Ishikawa (cell line): ENCODE measurements at regions not wholly inside any gene's neighbourhood (a gene's known extent, or its start where the extent isn't known, plus 50 kb on each side); places are given as distances from the start of the nearest gene placed in this dataset.

Source experiments
- CEBPB ChIP-seq: IDR thresholded peaks from 2 replicates; pipeline ENCODE4 v1.6.1; 2012
- CREB1 ChIP-seq: IDR thresholded peaks from 2 replicates; pipeline ENCODE4 v1.6.1; 2012; ENCODE audit warnings: low read depth
- EGR1 ChIP-seq: IDR thresholded peaks from 2 replicates; pipeline ENCODE4 v1.6.1; 2012
- EP300 ChIP-seq: IDR thresholded peaks from 2 replicates; pipeline ENCODE4 v1.6.1; 2012; ENCODE audit warnings: borderline replicate concordance
- FOXM1 ChIP-seq: IDR thresholded peaks from 2 replicates; pipeline ENCODE4 v1.6.1; 2012; ENCODE audit warnings: low read depth, borderline replicate concordance
- NFIC ChIP-seq: IDR thresholded peaks from 2 replicates; pipeline ENCODE4 v1.6.1; 2012
- RAD21 ChIP-seq: IDR thresholded peaks from 2 replicates; pipeline ENCODE4 v1.6.1; 2012; ENCODE audit warnings: low read depth
- TAF1 ChIP-seq: IDR thresholded peaks from 2 replicates; pipeline ENCODE4 v1.6.1; 2012; ENCODE audit warnings: low read depth, mild to moderate bottlenecking
- TCF12 ChIP-seq: IDR thresholded peaks from 2 replicates; pipeline ENCODE4 v1.6.1; 2012; ENCODE audit warnings: low read depth
- TEAD4 ChIP-seq: IDR thresholded peaks from 2 replicates; pipeline ENCODE4 v1.6.1; 2012
- YY1 ChIP-seq: IDR thresholded peaks from 2 replicates; pipeline ENCODE4 v1.6.1; 2012; ENCODE audit warnings: low read depth
- ZBTB7A ChIP-seq: IDR thresholded peaks from 2 replicates; pipeline ENCODE4 v1.6.1; 2012; ENCODE audit warnings: low read depth
- TF ChIP-seq, protein P1 (sequence below): IDR thresholded peaks from 2 replicates; pipeline ENCODE4 v1.6.1; 2012
- TF ChIP-seq, protein P2 (sequence below): IDR thresholded peaks from 2 replicates; pipeline ENCODE4 v1.6.1; 2012; ENCODE audit warnings: low read depth, mild to moderate bottlenecking
- TF ChIP-seq, protein P3 (sequence below): IDR thresholded peaks from 2 replicates; pipeline ENCODE4 v1.6.1; 2012

DNA sequence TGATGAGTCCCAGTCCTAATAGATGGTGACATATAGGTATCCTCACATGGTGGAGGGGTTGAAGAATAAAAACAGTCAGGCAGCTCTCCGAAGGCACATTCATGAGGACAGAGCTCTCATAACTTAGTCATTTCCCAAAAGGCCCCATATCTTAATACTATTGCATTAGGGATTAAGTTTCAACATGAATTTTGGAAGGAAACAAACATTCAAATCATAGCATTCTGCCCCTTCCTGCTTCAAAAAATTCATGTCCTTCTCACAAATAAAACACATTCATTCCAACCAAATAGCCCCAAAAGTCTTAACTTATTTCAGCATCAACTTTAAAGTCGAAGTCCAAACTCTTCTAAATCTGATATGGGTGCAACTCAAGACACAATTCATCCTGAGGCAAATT lies 277.2 kb upstream of the NR4A3 start:
- TF ChIP-seq TAF1: no peak
- TF ChIP-seq, protein P1, sequence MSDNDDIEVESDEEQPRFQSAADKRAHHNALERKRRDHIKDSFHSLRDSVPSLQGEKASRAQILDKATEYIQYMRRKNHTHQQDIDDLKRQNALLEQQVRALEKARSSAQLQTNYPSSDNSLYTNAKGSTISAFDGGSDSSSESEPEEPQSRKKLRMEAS: no peak
- TF ChIP-seq, protein P2, sequence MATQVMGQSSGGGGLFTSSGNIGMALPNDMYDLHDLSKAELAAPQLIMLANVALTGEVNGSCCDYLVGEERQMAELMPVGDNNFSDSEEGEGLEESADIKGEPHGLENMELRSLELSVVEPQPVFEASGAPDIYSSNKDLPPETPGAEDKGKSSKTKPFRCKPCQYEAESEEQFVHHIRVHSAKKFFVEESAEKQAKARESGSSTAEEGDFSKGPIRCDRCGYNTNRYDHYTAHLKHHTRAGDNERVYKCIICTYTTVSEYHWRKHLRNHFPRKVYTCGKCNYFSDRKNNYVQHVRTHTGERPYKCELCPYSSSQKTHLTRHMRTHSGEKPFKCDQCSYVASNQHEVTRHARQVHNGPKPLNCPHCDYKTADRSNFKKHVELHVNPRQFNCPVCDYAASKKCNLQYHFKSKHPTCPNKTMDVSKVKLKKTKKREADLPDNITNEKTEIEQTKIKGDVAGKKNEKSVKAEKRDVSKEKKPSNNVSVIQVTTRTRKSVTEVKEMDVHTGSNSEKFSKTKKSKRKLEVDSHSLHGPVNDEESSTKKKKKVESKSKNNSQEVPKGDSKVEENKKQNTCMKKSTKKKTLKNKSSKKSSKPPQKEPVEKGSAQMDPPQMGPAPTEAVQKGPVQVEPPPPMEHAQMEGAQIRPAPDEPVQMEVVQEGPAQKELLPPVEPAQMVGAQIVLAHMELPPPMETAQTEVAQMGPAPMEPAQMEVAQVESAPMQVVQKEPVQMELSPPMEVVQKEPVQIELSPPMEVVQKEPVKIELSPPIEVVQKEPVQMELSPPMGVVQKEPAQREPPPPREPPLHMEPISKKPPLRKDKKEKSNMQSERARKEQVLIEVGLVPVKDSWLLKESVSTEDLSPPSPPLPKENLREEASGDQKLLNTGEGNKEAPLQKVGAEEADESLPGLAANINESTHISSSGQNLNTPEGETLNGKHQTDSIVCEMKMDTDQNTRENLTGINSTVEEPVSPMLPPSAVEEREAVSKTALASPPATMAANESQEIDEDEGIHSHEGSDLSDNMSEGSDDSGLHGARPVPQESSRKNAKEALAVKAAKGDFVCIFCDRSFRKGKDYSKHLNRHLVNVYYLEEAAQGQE: no peak
- TF ChIP-seq EP300: no peak
- TF ChIP-seq YY1: no peak
- no peak for TF ChIP-seq FOXM1
- TF ChIP-seq CREB1: no peak
- no peak for TF ChIP-seq TEAD4
- no peak for TF ChIP-seq ZBTB7A
- TF ChIP-seq, protein P3, sequence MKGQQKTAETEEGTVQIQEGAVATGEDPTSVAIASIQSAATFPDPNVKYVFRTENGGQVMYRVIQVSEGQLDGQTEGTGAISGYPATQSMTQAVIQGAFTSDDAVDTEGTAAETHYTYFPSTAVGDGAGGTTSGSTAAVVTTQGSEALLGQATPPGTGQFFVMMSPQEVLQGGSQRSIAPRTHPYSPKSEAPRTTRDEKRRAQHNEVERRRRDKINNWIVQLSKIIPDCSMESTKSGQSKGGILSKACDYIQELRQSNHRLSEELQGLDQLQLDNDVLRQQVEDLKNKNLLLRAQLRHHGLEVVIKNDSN: no peak
- no peak for TF ChIP-seq NFIC
- TF ChIP-seq EGR1: no peak
- TF ChIP-seq TCF12: no peak

DNA sequence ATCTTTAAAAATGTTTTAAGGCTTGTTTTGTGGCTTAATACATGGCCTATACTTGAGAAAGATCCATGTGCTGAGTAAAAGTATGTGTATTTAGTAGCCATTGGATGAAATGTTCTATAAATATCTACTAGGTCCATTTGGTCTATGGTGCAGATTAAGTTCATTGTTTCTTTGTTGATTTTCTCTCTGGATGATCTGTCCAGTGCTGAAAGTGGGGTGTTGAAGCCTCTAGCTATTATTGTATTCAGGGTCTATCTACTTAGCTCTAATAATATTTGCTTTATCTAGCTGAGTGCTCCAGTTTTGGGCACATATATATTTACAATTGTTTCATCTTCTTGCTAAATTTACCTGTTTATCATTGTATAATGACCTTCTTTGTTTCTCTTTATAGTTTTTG lies 272.2 kb upstream of the NR4A3 start:
- TF ChIP-seq, protein P2: peak; percentile 74
- TF ChIP-seq, protein P1: no peak

DNA sequence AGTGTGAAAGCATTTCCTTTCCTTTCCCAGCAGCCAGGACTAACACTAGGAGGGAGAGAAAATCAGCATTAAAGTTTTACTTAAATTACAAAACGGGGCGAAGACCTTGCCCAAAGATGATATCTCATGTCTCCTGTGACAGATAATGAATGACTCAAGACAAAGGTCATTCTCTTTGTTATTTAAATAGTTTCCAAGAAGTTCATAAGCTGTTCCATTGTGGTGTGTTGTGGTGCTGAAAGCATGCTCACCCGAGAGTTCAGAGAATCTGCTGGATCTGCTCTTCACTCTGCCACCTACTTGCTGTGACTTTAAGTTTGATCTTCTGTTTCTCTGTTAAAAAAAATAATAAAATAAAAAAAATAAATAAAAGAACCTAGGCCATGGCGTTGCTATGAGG lies 265.9 kb upstream of the NR4A3 start:
- TF ChIP-seq TCF12: no peak
- TF ChIP-seq ZBTB7A: no peak
- TF ChIP-seq TAF1: no peak
- no peak for TF ChIP-seq YY1
- TF ChIP-seq, protein P2: no peak
- no peak for TF ChIP-seq CEBPB
- TF ChIP-seq CREB1: no peak
- TF ChIP-seq TEAD4: no peak
- TF ChIP-seq RAD21: no peak
- TF ChIP-seq NFIC: no peak

DNA sequence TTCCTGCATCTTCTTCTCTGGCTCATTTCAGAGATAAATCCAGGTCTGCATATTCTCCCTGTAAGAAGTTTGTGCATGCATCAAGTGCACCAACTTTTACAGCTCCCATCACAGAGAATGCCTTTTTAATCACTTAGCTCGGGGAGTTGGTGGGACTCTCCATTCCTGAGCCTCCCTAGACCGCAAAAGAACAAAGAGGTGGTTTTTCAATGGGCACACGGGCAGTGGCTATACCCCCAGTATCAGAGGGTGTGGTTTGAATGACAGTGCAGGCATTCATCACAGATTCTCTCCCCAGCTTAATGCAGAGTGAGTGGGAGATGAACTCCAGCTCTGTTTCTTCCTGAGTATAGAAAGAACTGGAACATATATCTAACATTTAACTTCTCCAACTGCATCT lies 264.7 kb upstream of the NR4A3 start:
- no peak for TF ChIP-seq EGR1
- TF ChIP-seq, protein P3: no peak
- TF ChIP-seq TCF12: no peak
- no peak for TF ChIP-seq TAF1
- TF ChIP-seq, protein P1: no peak
- no peak for TF ChIP-seq FOXM1
- no peak for TF ChIP-seq RAD21
- no peak for TF ChIP-seq EP300
- no peak for TF ChIP-seq NFIC
- no peak for TF ChIP-seq ZBTB7A
- TF ChIP-seq CEBPB: no peak
- TF ChIP-seq, protein P2: no peak
- TF ChIP-seq CREB1: no peak
- TF ChIP-seq TEAD4: no peak
- no peak for TF ChIP-seq YY1
